ENCODE measurements at regions not wholly inside any gene's neighbourhood (a gene's known extent, or its start where the extent isn't known, plus 50 kb on each side); places are given as distances from the start of the nearest gene placed in this dataset.
"Not testable (repeated sequence)": the region's sequence is repeated elsewhere in the genome, so short reads cannot be mapped to it uniquely, and the experiment has no call there.

GRCh38 chr3:137595415-137595814 lies 168.7 kb upstream of the SOX14 start:
- not testable (repeated sequence) for DNase-seq (ENCODE audit: low read depth in 2 of 2)

GRCh38 chr3:137610723-137611122 lies 153.4 kb upstream of the SOX14 start:
- DNase-seq (ENCODE audit: low read depth in 2 of 2) = no peak

DNA sequence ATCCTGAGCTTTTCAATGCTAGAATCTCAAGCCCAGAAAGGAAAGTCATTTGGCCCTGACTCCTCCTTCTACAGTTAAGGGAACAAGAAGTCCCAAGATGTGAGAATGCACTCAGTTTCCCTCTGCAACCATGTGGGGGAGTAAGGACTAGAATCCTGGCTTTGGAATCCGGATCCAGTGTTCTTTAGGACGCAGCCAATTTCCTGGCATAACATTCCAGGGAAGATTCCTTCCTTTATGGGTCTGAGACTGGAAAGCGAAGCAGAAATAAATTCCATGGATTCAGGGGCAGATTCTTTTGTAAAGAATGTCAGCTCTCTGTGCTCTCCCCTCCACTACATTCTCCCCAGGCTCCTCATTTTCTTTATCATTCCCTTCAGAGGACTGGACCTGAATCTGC lies 151.8 kb upstream of the SOX14 start:
- DNase-seq (ENCODE audit: low read depth in 2 of 2) = no peak

- no peak for DNase-seq (ENCODE audit: low read depth in 2 of 2)
Observed at GRCh38 chr3:137615659-137616418, 148.3 kb upstream of the SOX14 start.

DNA sequence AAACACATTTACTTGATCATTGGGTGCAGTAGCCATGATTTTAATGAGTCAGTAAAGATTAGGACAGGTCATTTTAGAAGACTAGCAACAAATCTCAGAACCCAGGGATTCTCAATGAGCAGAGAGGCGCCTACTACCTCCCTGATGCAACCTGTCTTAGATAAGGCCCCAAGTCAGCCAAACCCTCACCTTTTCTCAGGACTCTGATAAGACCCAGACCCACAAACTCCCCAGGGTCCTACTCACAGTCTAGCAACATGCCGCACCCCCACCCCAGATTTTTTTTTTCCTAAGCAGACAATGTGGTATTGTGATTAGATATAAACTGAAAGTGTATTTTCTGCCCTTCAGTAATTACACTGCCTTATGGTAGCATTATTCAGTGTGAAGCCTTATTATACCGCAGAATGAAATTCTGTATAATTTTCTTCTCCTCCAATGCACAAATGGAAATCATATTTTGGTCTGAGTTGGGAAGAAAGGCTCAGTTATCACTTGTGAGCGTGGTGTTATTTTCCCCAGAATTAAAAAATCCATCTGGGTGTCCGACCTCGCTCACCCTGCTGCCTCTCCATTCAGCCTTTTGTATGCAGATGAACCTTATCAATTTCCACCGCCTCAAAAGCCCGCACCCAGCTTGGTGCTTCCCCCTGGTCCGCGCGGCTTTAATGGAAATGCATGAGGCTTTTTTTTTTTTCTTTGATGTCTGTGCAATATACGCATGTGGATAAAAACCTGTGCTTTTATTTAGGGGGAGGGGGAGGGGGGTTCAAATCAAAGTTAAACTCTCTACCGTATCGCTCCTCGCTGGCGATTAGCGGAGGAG lies 122.0 kb upstream of the SOX14 start:
- no peak for DNase-seq (ENCODE audit: low read depth in 2 of 2)

GRCh38 chr3:137642831-137643230 lies 121.3 kb upstream of the SOX14 start:
- DNase-seq (ENCODE audit: low read depth in 2 of 2) = no peak

DNA sequence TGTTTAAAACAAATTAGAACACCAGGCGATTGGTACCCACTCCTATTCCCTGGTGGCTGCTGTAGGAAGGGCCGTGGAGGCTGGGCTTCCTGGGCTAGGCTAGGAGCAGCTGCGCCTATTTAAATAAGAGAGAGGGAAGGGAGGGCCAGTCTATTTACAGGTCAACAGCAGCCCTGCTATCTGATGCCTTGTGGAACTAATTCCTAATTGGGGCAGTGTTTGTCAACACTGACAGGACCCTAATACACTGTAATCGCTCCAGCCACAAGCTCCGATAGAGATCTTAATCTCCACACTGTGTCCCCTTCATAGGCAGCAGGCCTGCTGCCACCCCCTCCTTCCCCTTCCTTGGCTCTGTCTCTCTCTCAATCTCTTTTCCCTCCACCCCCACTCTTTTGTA lies 116.9 kb upstream of the SOX14 start:
- no peak for DNase-seq (ENCODE audit: low read depth in 2 of 2)

DNA sequence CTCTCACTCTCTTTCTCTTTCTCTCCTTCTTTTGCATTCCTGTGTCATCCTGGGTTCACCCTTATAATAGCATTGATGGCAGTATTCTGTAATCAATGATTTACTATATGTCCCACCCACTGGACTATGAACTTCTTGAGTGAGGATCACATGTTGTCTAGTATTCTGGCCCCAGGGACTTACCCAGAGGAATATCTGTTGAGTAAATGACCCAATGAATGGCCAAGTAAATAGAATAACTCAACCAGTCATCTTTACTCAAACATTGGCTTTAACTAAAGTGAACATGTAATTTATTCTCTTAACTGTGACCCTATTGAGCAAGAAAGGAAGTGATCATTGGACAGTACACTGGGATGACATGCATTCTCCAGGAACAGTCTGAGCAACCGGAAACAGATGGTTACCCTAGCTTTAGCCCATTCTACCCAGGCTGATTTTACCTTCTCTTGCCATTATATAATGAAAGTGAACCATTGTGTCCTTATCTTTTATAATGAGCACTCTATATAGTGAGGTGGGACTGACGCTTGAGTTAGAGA lies 94.5 kb upstream of the SOX14 start:
- DNase-seq (ENCODE audit: low read depth in 2 of 2) = no peak

DNA sequence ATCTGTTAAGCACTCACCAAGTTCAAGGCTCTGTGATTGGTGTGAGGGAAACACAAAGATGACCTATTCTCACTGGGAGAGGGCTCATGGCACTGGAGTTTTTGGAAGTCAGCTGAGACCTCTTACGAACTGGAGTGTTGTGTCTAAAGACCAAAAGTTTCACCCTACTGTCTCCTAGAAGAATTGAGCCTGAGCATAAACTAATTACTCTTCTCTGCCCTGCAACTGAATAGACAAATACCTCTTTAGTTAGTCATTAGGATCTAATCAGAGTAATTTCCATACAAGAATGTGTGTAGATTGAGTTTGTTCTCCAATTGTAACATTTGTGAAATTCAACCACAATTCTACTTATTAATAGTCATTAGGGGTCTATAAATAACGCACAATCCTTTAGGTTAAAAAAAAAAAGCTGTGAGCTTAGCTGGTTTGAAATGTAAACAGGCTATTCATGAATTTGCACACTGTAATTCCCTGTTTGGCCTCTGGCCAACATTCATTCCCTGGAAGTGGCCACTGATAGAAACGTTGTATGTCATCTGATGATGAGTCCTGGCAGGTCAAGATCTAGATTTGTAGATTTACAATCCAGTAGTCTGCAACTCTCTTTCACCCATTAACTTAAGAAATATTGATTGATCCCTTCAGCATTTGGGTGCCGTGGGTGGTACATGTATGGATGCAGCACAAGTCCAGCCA lies 76.8 kb upstream of the SOX14 start:
- DNase-seq (ENCODE audit: low read depth in 2 of 2) = no peak

DNA sequence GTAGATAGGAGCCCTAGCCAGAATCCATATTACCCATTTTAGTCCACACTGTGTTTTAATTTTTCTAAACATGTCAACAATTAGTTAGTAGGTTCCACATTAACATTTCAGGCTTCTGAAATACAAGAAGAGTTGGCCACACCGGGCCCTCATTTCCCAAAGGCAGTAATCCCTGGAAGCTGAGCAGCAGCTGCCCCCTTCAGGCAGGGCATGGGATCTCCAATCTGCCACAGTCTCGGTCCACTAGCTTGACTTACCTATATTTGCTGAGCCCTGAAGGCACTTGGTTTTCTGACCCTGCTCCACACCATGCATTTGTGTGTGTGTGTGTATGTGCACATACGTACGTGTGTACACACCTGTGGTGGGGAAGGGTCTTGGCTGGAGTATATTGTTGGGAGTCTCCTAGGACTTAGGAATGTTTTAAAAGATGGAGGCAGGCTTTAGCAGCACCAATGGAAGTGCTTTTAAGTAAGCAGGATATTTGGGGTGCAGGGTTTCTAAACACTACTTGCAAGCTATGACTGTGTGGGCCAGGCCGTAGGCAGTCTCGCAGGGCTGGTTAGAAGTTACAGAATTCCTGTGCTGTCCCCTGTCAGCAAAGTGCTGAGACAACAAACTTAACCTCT lies 71.2 kb upstream of the SOX14 start:
- DNase-seq (ENCODE audit: low read depth in 2 of 2) = no peak

DNA sequence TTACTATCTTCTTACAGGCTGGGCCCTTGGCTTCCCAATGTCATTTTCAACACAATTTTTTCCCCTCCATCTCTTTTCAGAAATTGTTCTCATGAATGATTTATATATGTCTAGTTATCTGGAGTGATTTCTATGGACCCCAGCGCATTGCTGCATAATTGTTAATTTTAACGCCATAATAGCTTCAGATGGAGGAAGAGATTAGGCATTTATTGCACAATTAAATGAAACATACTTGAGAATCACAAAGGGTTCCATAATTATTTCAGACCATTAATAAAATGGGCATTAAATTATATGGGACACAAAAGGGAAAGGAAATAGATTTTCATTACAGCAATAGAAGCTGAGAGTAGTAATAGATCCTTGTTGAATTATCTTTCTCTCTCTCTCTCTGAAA lies 70.3 kb upstream of the SOX14 start:
- DNase-seq (ENCODE audit: low read depth in 2 of 2) = no peak

- no peak for DNase-seq (ENCODE audit: low read depth in 2 of 2)
Observed at GRCh38 chr3:137694836-137695235, 69.3 kb upstream of the SOX14 start.

DNA sequence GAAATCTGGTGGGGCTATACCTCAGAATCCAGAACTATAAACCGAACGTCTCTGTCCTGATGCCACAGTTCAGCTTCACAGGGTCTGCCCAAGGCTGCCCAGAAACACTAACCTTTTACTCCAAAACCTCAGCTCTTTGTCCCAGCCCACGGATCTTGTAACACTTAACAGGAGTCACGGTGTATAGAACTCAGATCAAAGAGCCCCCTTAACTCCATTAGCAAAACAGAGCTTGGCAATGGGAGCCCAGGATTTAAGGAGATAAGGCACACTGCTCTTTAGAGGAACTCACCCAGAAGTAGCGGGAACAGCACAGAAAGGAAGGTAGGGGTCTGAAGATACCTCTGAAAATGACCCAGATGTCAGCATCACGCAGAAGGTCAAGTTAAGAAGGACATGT lies 68.8 kb upstream of the SOX14 start:
- DNase-seq (ENCODE audit: low read depth in 2 of 2) = no peak

GRCh38 chr3:137709011-137709601 lies 55.0 kb upstream of the SOX14 start:
- no peak for DNase-seq (ENCODE audit: low read depth in 2 of 2)

- DNase-seq (ENCODE audit: low read depth in 2 of 2) = not testable (repeated sequence)
Observed at GRCh38 chr3:137713965-137714364, 50.1 kb upstream of the SOX14 start.

Data from fibroblast of skin of left quadriceps (primary cell).